H1 (cell line): ENCODE measurements at regions not wholly inside any gene's neighbourhood (a gene's known extent, or its start where the extent isn't known, plus 50 kb on each side); places are given as distances from the start of the nearest gene placed in this dataset.

Experiments used
- CREB1 ChIP-seq: IDR thresholded peaks from 2 replicates; pipeline ENCODE4 v1.6.1; 2012; ENCODE audit warnings: inconsistent platforms
- HDAC6 ChIP-seq: IDR thresholded peaks from one replicate; pipeline ENCODE4 v1.7.1; 2012; ENCODE audit warnings: low read depth, mild to moderate bottlenecking, inconsistent platforms, low read length, moderate library complexity
- TCF12 ChIP-seq: IDR thresholded peaks from 2 replicates; pipeline ENCODE4 v1.6.1; 2011; ENCODE audit warnings: low read depth, mild to moderate bottlenecking, low read length
- TF ChIP-seq, protein P1 (sequence below): fragments of 300-600 bp; sonication (generic); IDR thresholded peaks from 2 replicates; pipeline ENCODE4 v1.7.1; 2012; ENCODE audit warnings: low read length, moderate library complexity, mild to moderate bottlenecking, inconsistent platforms; ENCODE audit not compliant: insufficient replicate concordance

DNA sequence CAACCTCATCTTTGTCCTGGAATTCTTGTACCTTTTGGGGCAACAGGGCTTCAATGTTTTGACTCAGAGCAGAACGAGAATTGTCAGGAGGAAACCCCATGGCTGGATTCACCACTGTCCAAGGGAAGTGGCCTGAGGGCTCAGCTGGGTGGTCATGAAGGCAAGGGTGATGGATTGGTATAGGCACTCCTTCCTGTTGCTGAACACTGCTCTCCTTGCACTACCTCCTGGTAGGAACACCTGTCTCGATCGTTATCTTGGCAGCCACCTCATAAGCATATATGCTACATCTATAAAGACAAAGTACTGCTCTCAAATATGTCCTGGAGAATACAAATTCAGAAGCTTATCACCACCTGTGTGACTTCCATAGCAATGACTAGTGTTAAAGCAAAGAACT lies 79.8 kb downstream of the CCNG2 start (continued):
- no peak for TF ChIP-seq TCF12
- no peak for TF ChIP-seq CREB1
- TF ChIP-seq HDAC6 = no peak
- TF ChIP-seq, protein P1, sequence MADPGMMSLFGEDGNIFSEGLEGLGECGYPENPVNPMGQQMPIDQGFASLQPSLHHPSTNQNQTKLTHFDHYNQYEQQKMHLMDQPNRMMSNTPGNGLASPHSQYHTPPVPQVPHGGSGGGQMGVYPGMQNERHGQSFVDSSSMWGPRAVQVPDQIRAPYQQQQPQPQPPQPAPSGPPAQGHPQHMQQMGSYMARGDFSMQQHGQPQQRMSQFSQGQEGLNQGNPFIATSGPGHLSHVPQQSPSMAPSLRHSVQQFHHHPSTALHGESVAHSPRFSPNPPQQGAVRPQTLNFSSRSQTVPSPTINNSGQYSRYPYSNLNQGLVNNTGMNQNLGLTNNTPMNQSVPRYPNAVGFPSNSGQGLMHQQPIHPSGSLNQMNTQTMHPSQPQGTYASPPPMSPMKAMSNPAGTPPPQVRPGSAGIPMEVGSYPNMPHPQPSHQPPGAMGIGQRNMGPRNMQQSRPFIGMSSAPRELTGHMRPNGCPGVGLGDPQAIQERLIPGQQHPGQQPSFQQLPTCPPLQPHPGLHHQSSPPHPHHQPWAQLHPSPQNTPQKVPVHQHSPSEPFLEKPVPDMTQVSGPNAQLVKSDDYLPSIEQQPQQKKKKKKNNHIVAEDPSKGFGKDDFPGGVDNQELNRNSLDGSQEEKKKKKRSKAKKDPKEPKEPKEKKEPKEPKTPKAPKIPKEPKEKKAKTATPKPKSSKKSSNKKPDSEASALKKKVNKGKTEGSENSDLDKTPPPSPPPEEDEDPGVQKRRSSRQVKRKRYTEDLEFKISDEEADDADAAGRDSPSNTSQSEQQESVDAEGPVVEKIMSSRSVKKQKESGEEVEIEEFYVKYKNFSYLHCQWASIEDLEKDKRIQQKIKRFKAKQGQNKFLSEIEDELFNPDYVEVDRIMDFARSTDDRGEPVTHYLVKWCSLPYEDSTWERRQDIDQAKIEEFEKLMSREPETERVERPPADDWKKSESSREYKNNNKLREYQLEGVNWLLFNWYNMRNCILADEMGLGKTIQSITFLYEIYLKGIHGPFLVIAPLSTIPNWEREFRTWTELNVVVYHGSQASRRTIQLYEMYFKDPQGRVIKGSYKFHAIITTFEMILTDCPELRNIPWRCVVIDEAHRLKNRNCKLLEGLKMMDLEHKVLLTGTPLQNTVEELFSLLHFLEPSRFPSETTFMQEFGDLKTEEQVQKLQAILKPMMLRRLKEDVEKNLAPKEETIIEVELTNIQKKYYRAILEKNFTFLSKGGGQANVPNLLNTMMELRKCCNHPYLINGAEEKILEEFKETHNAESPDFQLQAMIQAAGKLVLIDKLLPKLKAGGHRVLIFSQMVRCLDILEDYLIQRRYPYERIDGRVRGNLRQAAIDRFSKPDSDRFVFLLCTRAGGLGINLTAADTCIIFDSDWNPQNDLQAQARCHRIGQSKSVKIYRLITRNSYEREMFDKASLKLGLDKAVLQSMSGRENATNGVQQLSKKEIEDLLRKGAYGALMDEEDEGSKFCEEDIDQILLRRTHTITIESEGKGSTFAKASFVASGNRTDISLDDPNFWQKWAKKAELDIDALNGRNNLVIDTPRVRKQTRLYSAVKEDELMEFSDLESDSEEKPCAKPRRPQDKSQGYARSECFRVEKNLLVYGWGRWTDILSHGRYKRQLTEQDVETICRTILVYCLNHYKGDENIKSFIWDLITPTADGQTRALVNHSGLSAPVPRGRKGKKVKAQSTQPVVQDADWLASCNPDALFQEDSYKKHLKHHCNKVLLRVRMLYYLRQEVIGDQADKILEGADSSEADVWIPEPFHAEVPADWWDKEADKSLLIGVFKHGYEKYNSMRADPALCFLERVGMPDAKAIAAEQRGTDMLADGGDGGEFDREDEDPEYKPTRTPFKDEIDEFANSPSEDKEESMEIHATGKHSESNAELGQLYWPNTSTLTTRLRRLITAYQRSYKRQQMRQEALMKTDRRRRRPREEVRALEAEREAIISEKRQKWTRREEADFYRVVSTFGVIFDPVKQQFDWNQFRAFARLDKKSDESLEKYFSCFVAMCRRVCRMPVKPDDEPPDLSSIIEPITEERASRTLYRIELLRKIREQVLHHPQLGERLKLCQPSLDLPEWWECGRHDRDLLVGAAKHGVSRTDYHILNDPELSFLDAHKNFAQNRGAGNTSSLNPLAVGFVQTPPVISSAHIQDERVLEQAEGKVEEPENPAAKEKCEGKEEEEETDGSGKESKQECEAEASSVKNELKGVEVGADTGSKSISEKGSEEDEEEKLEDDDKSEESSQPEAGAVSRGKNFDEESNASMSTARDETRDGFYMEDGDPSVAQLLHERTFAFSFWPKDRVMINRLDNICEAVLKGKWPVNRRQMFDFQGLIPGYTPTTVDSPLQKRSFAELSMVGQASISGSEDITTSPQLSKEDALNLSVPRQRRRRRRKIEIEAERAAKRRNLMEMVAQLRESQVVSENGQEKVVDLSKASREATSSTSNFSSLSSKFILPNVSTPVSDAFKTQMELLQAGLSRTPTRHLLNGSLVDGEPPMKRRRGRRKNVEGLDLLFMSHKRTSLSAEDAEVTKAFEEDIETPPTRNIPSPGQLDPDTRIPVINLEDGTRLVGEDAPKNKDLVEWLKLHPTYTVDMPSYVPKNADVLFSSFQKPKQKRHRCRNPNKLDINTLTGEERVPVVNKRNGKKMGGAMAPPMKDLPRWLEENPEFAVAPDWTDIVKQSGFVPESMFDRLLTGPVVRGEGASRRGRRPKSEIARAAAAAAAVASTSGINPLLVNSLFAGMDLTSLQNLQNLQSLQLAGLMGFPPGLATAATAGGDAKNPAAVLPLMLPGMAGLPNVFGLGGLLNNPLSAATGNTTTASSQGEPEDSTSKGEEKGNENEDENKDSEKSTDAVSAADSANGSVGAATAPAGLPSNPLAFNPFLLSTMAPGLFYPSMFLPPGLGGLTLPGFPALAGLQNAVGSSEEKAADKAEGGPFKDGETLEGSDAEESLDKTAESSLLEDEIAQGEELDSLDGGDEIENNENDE = no peak
